Neutrophil (primary cell): ENCODE measurements at regions not wholly inside any gene's neighbourhood (a gene's known extent, or its start where the extent isn't known, plus 50 kb on each side); places are given as distances from the start of the nearest gene placed in this dataset.

ENCODE experiments used
- H3K27ac ChIP-seq: fragments of 200-600 bp; sonication (generic); 2 replicates; pipeline ENCODE4 v1.5.1; 2016; ENCODE audit warnings: mild to moderate bottlenecking, moderate library complexity
- H3K27me3 ChIP-seq: fragments of 200-600 bp; sonication (generic); 2 replicates; pipeline ENCODE4 v1.6.0; 2016; ENCODE audit warnings: mild to moderate bottlenecking
- H3K36me3 ChIP-seq: fragments of 200-600 bp; sonication (generic); 2 replicates; pipeline ENCODE4 v1.5.1; 2017
- H3K4me1 ChIP-seq, 2 experiments: fragments of 200-600 bp in 1 of 2; sonication (generic) in 1 of 2; 1 replicate in 1 of 2; 2 replicates in 1 of 2; pipeline versions ENCODE4 v1.5.1 to v1.6.1; 2013 to 2016; ENCODE audit warnings: low read depth in 1 of 2, low read length in 1 of 2, mild to moderate bottlenecking in 1 of 2, moderate library complexity in 1 of 2; ENCODE audit not compliant: control insufficient read depth in 1 of 2, insufficient read depth in 1 of 2
- H3K4me3 ChIP-seq, 2 experiments: fragments of 200-600 bp in 1 of 2; sonication (generic) in 1 of 2; 1 replicate in 1 of 2; 2 replicates in 1 of 2; pipeline ENCODE4 v1.5.1; 2013 to 2016; ENCODE audit warnings: low read depth in 1 of 2, low read length in 1 of 2, mild to moderate bottlenecking in 1 of 2, moderate library complexity in 1 of 2
- H3K9me3 ChIP-seq: fragments of 200-600 bp; sonication (generic); 2 replicates; pipeline ENCODE4 v1.5.1; 2016
- CTCF ChIP-seq: fragments of 200-600 bp; sonication (generic); IDR thresholded peaks from 2 replicates; pipeline ENCODE4 v1.5.1; 2016; ENCODE audit warnings: antibody characterized with exemption

- no peak for TF ChIP-seq CTCF
- no peaks in the 10 kb centered on the region for H3K27me3 ChIP-seq
- H3K9me3 ChIP-seq = no peaks in the 10 kb centered on the region
- H3K4me1 ChIP-seq = peaks cover 10 to 24% of the 10 kb centered on the region in 2 experiments
- no peak overlapping the region for H3K4me3 ChIP-seq
- H3K36me3 ChIP-seq = no peaks in the 10 kb centered on the region
- H3K27ac ChIP-seq = no peak overlapping the region
These were observed 157.5 kb downstream of the PIK3R1 start for GRCh38 chr5:68373050-68373449.

GRCh38 chr5:68374796-68375518 lies 159.4 kb downstream of the PIK3R1 start:
- peaks cover 10 to 19% of the 10 kb centered on the region in 2 experiments for H3K4me1 ChIP-seq
- H3K27me3 ChIP-seq = no peaks in the 10 kb centered on the region
- H3K9me3 ChIP-seq = no peaks in the 10 kb centered on the region
- TF ChIP-seq CTCF = no peak
- H3K27ac ChIP-seq = no peak overlapping the region
- H3K36me3 ChIP-seq = no peaks in the 10 kb centered on the region
- no peak overlapping the region for H3K4me3 ChIP-seq

- Histone ChIP-seq H3K4me3 (no peak overlapping the region), H3K36me3 (no peaks in the 10 kb centered on the region), H3K4me1 (peaks cover 13 to 19% of the 10 kb centered on the region in 2 experiments), H3K27me3 (no peaks in the 10 kb centered on the region), H3K27ac (no peak overlapping the region), H3K9me3 (no peaks in the 10 kb centered on the region)
- TF ChIP-seq CTCF = no peak
These were observed 160.0 kb downstream of the PIK3R1 start for GRCh38 chr5:68375540-68375939.

DNA sequence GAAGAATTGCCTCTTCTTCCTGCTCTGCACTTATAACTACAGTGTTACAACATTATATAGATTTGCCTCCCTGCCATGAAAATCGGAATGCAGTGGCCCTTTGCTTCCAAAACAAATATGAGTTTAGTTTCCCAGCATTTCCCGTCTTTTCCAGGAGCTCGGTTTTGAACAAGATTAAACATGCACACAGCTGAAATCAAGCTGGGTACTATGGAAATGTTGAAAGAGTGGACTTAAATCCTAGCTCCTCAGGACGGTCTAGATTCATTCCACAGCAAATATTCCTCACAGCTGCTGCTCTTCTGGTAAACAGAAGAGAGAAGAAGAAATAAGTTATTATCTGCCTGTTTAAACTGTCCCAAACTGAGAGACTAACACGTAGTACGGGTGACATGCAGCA lies 161.4 kb downstream of the PIK3R1 start:
- Histone ChIP-seq H3K9me3 (no peaks in the 10 kb centered on the region), H3K27ac (no peak overlapping the region), H3K27me3 (no peaks in the 10 kb centered on the region), H3K36me3 (no peaks in the 10 kb centered on the region), H3K4me1 (peaks cover 14 to 29% of the 10 kb centered on the region in 2 experiments), H3K4me3 (no peak overlapping the region)
- no peak for TF ChIP-seq CTCF

- H3K9me3 ChIP-seq = no peaks in the 10 kb centered on the region
- no peaks in the 10 kb centered on the region for H3K36me3 ChIP-seq
- peaks cover 13 to 34% of the 10 kb centered on the region in 2 experiments for H3K4me1 ChIP-seq
- H3K27me3 ChIP-seq = no peaks in the 10 kb centered on the region
- no peak overlapping the region for H3K4me3 ChIP-seq
- H3K27ac ChIP-seq = no peak overlapping the region
- no peak for TF ChIP-seq CTCF
These were observed 162.2 kb downstream of the PIK3R1 start for GRCh38 chr5:68377733-68378132.
